Erythroblast (primary cell): ENCODE measurements at regions not wholly inside any gene's neighbourhood (a gene's known extent, or its start where the extent isn't known, plus 50 kb on each side); places are given as distances from the start of the nearest gene placed in this dataset.

ENCODE experiments used
- GATA1 ChIP-seq: IDR thresholded peaks from 2 replicates; pipeline ENCODE4 v1.6.1; 2011; ENCODE audit warnings: low read depth, mild to moderate bottlenecking, control low read depth, low read length, moderate library complexity
- POLR2A ChIP-seq: IDR thresholded peaks from 2 replicates; pipeline ENCODE4 v1.6.1; 2011; ENCODE audit warnings: mild to moderate bottlenecking, low read length

DNA sequence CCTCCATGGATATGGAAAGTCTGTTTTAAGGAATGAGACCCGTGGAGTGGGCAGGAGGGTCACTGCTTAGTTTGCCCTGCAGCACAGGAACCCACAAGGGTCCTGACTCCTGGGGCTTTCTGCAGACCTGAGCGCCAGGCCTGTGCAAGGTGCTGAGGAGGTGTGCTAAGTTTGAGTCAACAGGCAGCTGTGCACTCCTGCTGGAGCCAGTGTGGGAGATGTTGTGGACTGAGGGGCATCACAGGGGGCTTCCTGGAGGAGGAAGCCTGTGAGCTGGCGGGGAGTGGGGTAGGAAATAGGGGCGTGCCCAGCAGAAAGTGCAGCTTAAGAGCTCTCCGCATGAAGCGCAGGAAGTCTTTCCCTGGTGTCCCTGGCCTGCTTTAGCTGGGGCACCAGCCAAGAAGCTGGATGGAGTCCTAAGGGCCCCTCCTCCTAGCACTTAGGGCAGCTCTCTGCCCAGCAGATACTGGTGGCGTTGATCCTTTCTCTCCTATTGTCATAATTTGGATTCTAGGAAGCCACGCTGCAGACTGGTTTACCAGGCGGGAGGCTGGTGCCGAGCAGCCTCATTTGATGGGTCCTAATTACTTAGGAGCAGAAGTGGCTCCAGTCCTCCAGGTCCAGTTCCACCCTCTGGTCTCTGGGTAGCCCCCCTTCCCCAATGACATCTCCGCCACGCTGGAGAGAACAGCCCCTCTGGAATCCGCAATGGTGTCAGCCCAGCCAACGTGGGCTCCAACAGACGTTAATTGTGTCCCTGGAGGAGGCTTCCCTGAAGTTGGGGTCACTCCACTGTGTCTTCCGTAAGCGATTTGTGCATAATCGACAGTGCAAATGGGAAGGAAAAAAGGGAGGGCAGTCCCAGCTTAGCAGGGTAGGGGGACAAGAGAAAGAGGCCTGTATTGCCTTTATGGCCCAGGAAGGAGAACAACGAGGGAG is 309.2 kb downstream of the ZNF536 start:
- no peak for TF ChIP-seq POLR2A
- no peak for TF ChIP-seq GATA1
